ENCODE measurements at regions not wholly inside any gene's neighbourhood (a gene's known extent, or its start where the extent isn't known, plus 50 kb on each side); places are given as distances from the start of the nearest gene placed in this dataset.

- DNase-seq, result no peak
These were observed 89.0 kb upstream of the PTPRR start for GRCh38 chr12:71009430-71010142.

- DNase-seq, result no peak
These were observed 88.1 kb upstream of the PTPRR start for GRCh38 chr12:71008616-71009015.

DNA sequence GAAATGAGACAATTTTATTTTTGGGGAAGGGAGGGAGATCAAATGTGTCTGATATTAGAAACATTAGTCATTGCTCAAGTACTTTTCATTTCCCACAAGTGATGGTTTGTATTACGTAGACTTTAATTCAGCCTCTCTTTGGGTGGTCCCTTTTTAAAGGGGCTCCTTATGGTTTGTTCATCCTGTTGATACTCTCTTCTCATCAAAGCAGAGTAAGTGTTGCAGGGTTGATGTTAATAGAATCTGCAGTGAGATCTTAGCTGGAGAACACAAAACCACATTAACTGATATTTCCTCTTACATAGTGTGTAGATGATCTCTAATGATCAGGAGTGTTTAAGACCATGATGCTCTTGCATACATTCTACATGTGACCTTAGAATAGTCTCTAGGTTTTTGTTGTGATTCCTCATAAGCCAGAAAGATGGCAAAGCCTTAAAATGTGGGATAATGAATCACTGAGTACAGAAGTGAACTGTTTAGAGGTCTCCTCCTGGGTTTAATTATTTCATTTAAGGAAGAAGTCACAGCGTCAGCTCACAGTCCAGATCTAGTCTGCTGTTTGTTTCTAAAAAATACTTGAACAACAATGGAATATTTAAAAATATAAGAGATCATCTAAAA lies 87.4 kb upstream of the PTPRR start:
- DNase-seq, result no peak

- no peak for DNase-seq
These were observed 86.5 kb upstream of the PTPRR start for GRCh38 chr12:71007020-71007419.

- DNase-seq, result no peak
These were observed 84.6 kb upstream of the PTPRR start for GRCh38 chr12:71005166-71005565.

- DNase-seq, result no peak
These were observed 84.0 kb upstream of the PTPRR start for GRCh38 chr12:71004578-71004977.

GRCh38 chr12:71000748-71001147 lies 80.2 kb upstream of the PTPRR start:
- DNase-seq, result no peak

DNA sequence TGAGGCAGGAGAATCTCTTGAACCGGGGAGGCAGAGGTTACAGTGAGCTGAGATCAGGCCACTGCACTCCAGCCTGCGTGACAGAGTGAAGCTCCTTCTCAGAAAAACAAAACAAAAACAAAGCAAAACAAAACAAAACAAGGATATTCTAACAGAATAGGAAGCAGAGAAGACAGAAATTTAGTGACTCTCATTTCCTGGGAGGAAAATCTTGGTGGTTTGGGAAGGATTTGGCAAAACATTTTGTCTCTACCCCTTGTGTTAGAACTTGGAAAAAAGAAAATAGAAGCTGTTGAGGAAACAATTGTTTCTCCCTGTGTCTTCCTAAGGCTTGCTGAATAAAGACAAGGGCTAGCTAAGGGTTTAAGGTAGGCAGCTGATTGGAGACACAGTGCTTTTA lies 79.7 kb upstream of the PTPRR start:
- no peak for DNase-seq

GRCh38 chr12:70994217-70994788 lies 73.8 kb upstream of the PTPRR start:
- no peak for DNase-seq

GRCh38 chr12:70989232-70989631 lies 68.7 kb upstream of the PTPRR start:
- no peak for DNase-seq

DNA sequence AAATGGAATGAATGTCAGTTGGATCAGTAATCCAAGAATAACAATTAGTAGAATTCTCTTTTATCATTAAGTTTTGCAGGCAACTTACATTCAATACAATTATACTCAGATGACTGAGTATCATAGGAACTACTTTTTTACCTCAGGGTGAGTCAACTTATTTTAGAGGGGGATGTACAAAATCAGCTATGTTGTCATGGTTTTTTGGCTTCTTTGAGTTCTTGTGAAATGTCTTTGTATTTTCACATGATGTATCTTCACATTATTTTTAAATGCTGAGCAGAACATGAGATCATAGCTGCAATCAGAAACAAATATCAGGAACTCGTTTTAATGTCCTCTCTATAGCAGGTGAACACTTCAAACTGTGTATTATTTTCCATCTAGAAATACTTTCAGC lies 65.3 kb upstream of the PTPRR start:
- DNase-seq, result no peak

DNA sequence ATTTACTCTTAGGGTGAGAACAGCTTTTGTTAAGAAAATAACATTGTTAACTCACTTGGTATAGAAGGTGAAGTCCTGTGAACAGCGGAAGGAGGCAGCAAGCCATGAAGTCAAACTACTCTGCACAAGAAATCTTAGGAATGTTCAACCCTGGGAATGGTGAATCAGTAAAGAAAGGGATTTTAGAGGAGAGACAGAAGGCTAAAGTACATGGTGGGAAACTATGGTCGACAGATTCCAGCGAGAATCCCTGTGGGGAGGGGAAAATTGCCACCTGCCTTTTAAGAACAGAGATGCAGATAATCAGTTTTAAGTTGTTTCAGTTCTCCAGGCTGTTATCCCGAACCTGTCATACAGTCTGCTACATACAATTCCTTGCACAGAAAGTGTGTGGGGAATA lies 63.2 kb upstream of the PTPRR start:
- no peak for DNase-seq

GRCh38 chr12:70982991-70983390 lies 62.5 kb upstream of the PTPRR start:
- DNase-seq, result no peak

DNA sequence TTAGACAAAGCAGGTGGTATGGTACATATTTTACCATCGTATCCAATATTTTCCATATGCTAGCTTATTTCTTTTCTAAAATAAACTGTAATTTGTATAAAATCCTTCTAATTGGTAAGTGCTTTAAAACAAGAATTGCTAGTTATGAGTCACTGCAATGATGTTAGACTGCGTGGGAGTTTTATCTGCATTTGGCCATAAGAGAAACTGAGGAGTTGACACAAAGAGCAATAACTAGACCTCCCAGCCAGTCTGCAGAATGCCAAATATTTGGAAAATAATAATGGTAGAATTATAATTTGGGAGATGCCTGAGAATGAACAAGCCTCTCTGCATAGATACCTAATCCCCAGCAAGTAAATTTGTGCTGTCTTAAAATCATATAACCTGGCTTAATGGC lies 61.7 kb upstream of the PTPRR start:
- no peak for DNase-seq

DNA sequence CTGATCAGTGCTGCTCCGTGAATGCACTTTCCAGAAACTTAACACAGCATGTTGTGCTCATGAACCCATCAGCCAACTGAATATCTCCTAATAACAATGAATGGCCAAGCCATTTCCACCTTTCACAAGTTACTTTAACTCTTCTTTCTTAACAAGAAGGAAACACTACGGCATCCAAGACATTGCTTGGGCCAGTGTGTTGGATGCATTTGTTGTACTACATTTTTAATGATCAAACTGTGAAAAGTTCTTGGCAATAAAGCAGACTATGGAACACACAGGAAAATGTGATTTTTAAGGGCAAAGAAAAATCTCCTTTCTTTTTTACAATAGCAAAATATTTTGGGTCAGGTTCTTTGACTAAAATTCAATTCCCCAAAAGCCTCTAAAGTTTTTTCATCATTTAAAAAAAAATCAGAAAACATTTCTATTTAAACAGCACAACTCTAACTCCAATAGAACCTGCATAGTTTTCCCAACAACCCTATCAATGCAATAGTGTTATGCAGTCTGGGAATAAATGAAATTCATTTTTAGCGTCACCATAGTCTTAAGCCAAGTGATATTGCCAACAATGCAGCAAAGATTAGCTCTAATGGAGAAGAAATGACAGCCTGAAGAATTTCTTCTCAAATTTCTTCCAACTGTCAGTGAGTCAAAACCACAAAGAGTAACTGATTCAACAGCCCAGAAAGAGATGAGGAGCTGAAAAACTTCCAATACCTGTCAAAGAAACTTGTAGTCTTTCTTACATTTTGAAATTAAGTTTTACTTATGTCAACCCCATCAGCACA lies 50.7 kb upstream of the PTPRR start:
- peak; percentile 48 for DNase-seq

Data from OCI-M1 (cell line).